Common myeloid progenitor, CD34-positive (primary cell): ENCODE measurements at regions not wholly inside any gene's neighbourhood (a gene's known extent, or its start where the extent isn't known, plus 50 kb on each side); places are given as distances from the start of the nearest gene placed in this dataset.

Experiments used
- CTCF ChIA-PET: fragments of 350-600 bp; sonication (Branson Sonifier 250); formaldehyde crosslinking; loops from one replicate; lab custom pipeline; 2021; ENCODE audit warnings: antibody characterized with exemption; lab: Charles Lee
- POLR2A ChIA-PET: fragments of 350-600 bp; sonication (Branson Sonifier 250); formaldehyde crosslinking; loops from one replicate; lab custom pipeline; 2021; ENCODE audit warnings: antibody characterized with exemption; lab: Charles Lee
- DNase-seq, 3 donors: peaks; one replicate each; pipeline versions ENCODE4 v3.0.0 to v3.0.0-alpha.2; 2013
- H3K27ac ChIP-seq, 2 experiments: 1 replicate in 1 of 2; 2 replicates in 1 of 2; pipeline ENCODE4 v1.7.0; 2013; ENCODE audit warnings: inconsistent platforms in 2 of 2, low read length in 2 of 2, mild to moderate bottlenecking in 2 of 2, low read depth in 1 of 2, moderate library complexity in 1 of 2; ENCODE audit not compliant: severe bottlenecking in 2 of 2, insufficient read depth in 1 of 2, poor library complexity in 1 of 2
- H3K27me3 ChIP-seq, 5 experiments: replicated peaks in 2 of 5; 1 replicate in 3 of 5; 2 replicates in 2 of 5; pipeline versions ENCODE4 v1.6.1 to v1.7.0; 2013; ENCODE audit warnings: low read length in 4 of 5, mild to moderate bottlenecking in 2 of 5, moderate library complexity in 2 of 5, inconsistent platforms in 1 of 5; ENCODE audit not compliant: insufficient read depth in 5 of 5, control insufficient read depth in 4 of 5
- H3K36me3 ChIP-seq, 4 experiments: 1 replicate in 2 of 4; 2 replicates in 2 of 4; pipeline versions ENCODE4 v1.6.1 to v1.7.0; 2013; ENCODE audit warnings: low read length in 3 of 4, control low read depth in 1 of 4, mild to moderate bottlenecking in 1 of 4; ENCODE audit not compliant: control insufficient read depth in 4 of 4, insufficient read depth in 4 of 4
- H3K4me1 ChIP-seq, 4 experiments: 1 replicate in 3 of 4; 2 replicates in 1 of 4; pipeline versions ENCODE4 v1.6.1 to v1.7.1; 2013; ENCODE audit warnings: low read length in 3 of 4, mild to moderate bottlenecking in 3 of 4, control low read depth in 1 of 4, inconsistent platforms in 1 of 4, moderate library complexity in 1 of 4; ENCODE audit not compliant: control insufficient read depth in 4 of 4, insufficient read depth in 4 of 4; ENCODE audit errors: control extremely low read depth in 1 of 4
- H3K4me3 ChIP-seq, 7 experiments: 1 replicate in 4 of 7; 2 replicates in 3 of 7; pipeline versions ENCODE4 v1.5.1 to v1.7.0; 2013; ENCODE audit warnings: mild to moderate bottlenecking in 7 of 7, low read length in 6 of 7, moderate library complexity in 6 of 7, inconsistent platforms in 2 of 7, low read depth in 2 of 7, control low read depth in 1 of 7; ENCODE audit not compliant: insufficient read depth in 4 of 7, control insufficient read depth in 1 of 7; ENCODE audit errors: extremely low read depth in 1 of 7
- H3K9me3 ChIP-seq, 5 experiments: 1 replicate in 4 of 5; 2 replicates in 1 of 5; pipeline versions ENCODE4 v1.6.1 to v1.7.1; 2013; ENCODE audit warnings: low read length in 4 of 5, mild to moderate bottlenecking in 2 of 5, inconsistent platforms in 1 of 5, low read depth in 1 of 5, moderate library complexity in 1 of 5; ENCODE audit not compliant: control insufficient read depth in 4 of 5, insufficient read depth in 2 of 5; ENCODE audit errors: control extremely low read depth in 1 of 5
- WGBS: methylation state at CpG from one replicate; pipeline ENCODE4 v1.1.5; 2013; ENCODE audit not compliant: insufficient coverage; 5-methylcytosine and 5-hydroxymethylcytosine counted together

DNA sequence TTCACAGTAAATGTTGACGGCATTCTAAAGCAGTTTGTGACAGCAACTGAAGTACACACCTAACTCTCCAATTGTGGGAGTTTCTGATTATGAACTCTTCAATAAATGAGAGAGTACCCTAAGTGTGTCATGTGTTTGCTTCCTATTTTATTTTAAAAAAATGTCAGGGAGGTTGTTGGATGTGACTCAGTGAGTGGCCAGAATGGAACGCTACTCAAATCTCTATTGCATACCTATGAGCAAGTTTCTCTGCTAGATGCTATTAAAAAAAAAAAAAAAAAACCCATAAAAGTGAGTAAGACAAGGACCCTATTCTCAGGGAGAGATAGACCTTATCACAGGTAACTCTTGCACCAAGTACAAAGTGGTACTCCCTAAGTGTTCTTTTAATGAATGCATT is 256.6 kb downstream of the BTG1 start:
- no peaks in the 10 kb centered on the region for H3K36me3 ChIP-seq
- no peak for DNase-seq
- CTCF ChIA-PET: no interaction called here
- no peaks in the 10 kb centered on the region for H3K4me1 ChIP-seq
- no peak overlapping the region for H3K4me3 ChIP-seq
- no peak overlapping the region for H3K27ac ChIP-seq
- POLR2A ChIA-PET: no interaction called here
- 100% methylated on average over 1 of the region's 2 CpGs for WGBS
- no peaks in the 10 kb centered on the region for H3K27me3 ChIP-seq
- H3K9me3 ChIP-seq: no peaks in the 10 kb centered on the region

DNA sequence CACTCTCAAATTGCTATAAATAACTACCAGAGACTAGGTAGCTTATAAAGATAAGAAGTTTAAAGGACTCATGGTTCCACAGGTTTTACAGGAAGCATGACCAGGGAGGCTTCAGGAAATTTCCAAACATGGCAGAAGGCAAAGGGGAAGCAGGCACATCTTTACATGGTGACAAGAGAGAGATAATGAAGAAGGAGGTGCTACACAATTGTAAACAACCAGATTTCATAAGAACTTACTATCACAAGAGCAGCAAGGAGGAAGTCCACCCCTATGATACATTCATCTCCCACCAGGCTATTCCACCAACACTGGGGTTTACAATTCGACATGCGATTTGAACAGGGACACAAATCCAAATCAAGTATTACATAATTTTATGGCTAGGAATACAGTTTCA is 257.7 kb downstream of the BTG1 start:
- CTCF ChIA-PET: no interaction called here
- H3K4me1 ChIP-seq: no peaks in the 10 kb centered on the region

GRCh38 chr12:91885851-91886731 is 259.6 kb downstream of the BTG1 start:
- POLR2A ChIA-PET: interaction anchor here (0.9 kb wide), 1 partner anchor 12 kb away, joined by 3 read pairs; no protein-coding TSS in a partner anchor
- H3K27me3 ChIP-seq: no peaks in the 10 kb centered on the region
- no peaks in the 10 kb centered on the region for H3K9me3 ChIP-seq
- CTCF ChIA-PET: interaction anchor here (0.7 kb wide), 1 partner anchor 279 kb away, joined by 3 read pairs; no protein-coding TSS in a partner anchor
- no peaks in the 10 kb centered on the region for H3K36me3 ChIP-seq
- H3K27ac ChIP-seq: no peak overlapping the region
- DNase-seq: no peak
- no peak overlapping the region for H3K4me3 ChIP-seq
- no peaks in the 10 kb centered on the region for H3K4me1 ChIP-seq
- WGBS: 100% methylated on average over 4 of the region's 5 CpGs

More for the DNA sequence above, 257.7 kb downstream of the BTG1 start:
- H3K27me3 ChIP-seq: no peaks in the 10 kb centered on the region
- no peak overlapping the region for H3K4me3 ChIP-seq
- DNase-seq: no peak
- H3K9me3 ChIP-seq: no peaks in the 10 kb centered on the region
- no CpG with 5 or more reads among the region's 2 CpGs for WGBS
- H3K27ac ChIP-seq: no peak overlapping the region
- H3K36me3 ChIP-seq: no peaks in the 10 kb centered on the region
- POLR2A ChIA-PET: no interaction called here

DNA sequence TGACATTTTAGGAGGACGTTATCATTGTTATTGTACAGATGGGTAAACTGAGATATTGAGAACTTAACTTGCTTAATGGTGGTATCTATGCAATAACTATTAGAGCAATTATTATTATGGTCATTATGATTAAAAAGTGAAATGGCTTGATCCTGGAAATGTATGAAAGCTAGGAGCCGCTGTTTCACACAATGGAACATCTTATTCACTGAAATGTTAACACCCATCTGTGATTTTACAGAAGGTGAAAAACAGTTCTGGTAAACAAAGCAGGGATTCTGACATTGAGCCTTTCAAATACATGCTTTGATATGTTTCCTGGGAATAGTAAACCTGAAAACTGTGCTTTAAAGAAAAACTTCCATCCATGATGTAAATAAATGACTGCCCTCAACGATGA is 261.4 kb downstream of the BTG1 start:
- 100% methylated on average over 1 of the region's 3 CpGs for WGBS
- DNase-seq: no peak
- no peak overlapping the region for H3K4me3 ChIP-seq
- no peaks in the 10 kb centered on the region for H3K36me3 ChIP-seq
- ChIA-PET CTCF (no interaction called here), POLR2A (no interaction called here)
- no peak overlapping the region for H3K27ac ChIP-seq
- H3K4me1 ChIP-seq: no peaks in the 10 kb centered on the region
- no peaks in the 10 kb centered on the region for H3K9me3 ChIP-seq
- H3K27me3 ChIP-seq: no peaks in the 10 kb centered on the region

GRCh38 chr12:91883811-91884210 is 261.8 kb downstream of the BTG1 start:
- H3K4me1 ChIP-seq: no peaks in the 10 kb centered on the region
- ChIA-PET POLR2A (no interaction called here), CTCF (no interaction called here)
- no peak overlapping the region for H3K27ac ChIP-seq
- H3K36me3 ChIP-seq: no peaks in the 10 kb centered on the region
- 100% methylated on average over 1 of the region's 4 CpGs for WGBS
- no peaks in the 10 kb centered on the region for H3K27me3 ChIP-seq
- no peaks in the 10 kb centered on the region for H3K9me3 ChIP-seq
- no peak for DNase-seq
- H3K4me3 ChIP-seq: no peak overlapping the region

GRCh38 chr12:91882910-91883309 is 262.7 kb downstream of the BTG1 start:
- CTCF ChIA-PET: no interaction called here
- no peak overlapping the region for H3K27ac ChIP-seq
- H3K36me3 ChIP-seq: no peaks in the 10 kb centered on the region
- H3K9me3 ChIP-seq: no peaks in the 10 kb centered on the region
- DNase-seq: no peak
- peaks cover 0 to under 1% (median 0%) of the 10 kb centered on the region in 4 experiments for H3K4me1 ChIP-seq
- 100% methylated on average over 1 of the region's 4 CpGs for WGBS
- H3K4me3 ChIP-seq: no peak overlapping the region
- H3K27me3 ChIP-seq: no peaks in the 10 kb centered on the region
- POLR2A ChIA-PET: interaction anchor here (0.7 kb wide), 1 partner anchor 15 kb away, joined by 4 read pairs; no protein-coding TSS in a partner anchor

DNA sequence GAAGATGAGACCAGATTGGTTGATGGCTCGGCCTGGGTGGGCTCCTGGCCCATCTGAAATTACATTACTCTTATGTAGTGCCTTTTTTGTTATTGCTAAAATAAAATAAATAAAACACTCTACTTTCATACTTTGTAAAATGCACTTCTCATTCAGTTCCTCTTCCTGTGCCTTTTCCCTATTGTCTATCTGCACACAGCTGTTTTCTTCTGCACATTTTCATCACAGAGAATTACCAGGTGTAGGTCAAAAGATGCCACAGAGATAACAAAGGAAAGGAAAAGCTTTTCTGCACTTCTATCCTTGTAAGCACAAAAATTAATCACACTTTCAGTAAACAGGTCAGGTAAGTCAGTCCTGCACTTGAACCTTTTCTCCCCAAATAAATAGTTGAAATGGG is 265.1 kb downstream of the BTG1 start:
- WGBS: no CpG with 5 or more reads among the region's 1 CpG
- H3K36me3 ChIP-seq: no peaks in the 10 kb centered on the region
- no peak for DNase-seq
- no peak overlapping the region for H3K4me3 ChIP-seq
- no peak overlapping the region for H3K27ac ChIP-seq
- H3K4me1 ChIP-seq: peaks cover 0 to 13% (median 7%) of the 10 kb centered on the region in 4 experiments
- no peaks in the 10 kb centered on the region for H3K27me3 ChIP-seq
- POLR2A ChIA-PET: no interaction called here
- H3K9me3 ChIP-seq: no peaks in the 10 kb centered on the region
- CTCF ChIA-PET: interaction anchor here (1.2 kb wide), 1 partner anchor 68 kb away, joined by 3 read pairs; no protein-coding TSS in a partner anchor
